Immature natural killer cell (primary cell): ENCODE measurements at regions not wholly inside any gene's neighbourhood (a gene's known extent, or its start where the extent isn't known, plus 50 kb on each side); places are given as distances from the start of the nearest gene placed in this dataset.
A peak's percentile ranks its signal among the peaks of the same experiment; 100 is the strongest.

ENCODE experiments used
- DNase-seq, 3 donors: peaks; one replicate each; pipeline ENCODE4 v3.0.0; 2022; ENCODE audit warnings: mixed read lengths in 1 of 3
- H3K27ac Mint-ChIP-seq, 6 donors: one replicate each; pipeline ENCODE4 v1.8.0; 2020; ENCODE audit warnings: mixed read lengths in 6 of 6, mild to moderate bottlenecking in 5 of 6, inconsistent platforms in 4 of 6, moderate library complexity in 3 of 6
- H3K27me3 Mint-ChIP-seq, 3 donors: one replicate each; pipeline ENCODE4 v1.8.0; 2020 to 2021; ENCODE audit warnings: low read depth in 3 of 3, mild to moderate bottlenecking in 3 of 3, mixed read lengths in 3 of 3, moderate library complexity in 3 of 3, inconsistent platforms in 1 of 3
- H3K36me3 Mint-ChIP-seq, 3 donors: one replicate each; pipeline ENCODE4 v1.8.0; 2020; ENCODE audit warnings: mixed read lengths in 3 of 3, inconsistent platforms in 2 of 3, mild to moderate bottlenecking in 2 of 3
- H3K4me1 Mint-ChIP-seq, 2 donors: one replicate each; pipeline ENCODE4 v1.8.0; 2020; ENCODE audit warnings: inconsistent platforms in 2 of 2, mild to moderate bottlenecking in 2 of 2, mixed read lengths in 2 of 2, moderate library complexity in 1 of 2
- H3K4me3 Mint-ChIP-seq, 5 donors: one replicate each; pipeline ENCODE4 v1.8.0; 2020; ENCODE audit warnings: mild to moderate bottlenecking in 5 of 5, mixed read lengths in 5 of 5, inconsistent platforms in 3 of 5, moderate library complexity in 3 of 5
- H3K9me3 Mint-ChIP-seq, 6 donors: one replicate each; pipeline ENCODE4 v1.8.0; 2020; ENCODE audit warnings: mild to moderate bottlenecking in 6 of 6, mixed read lengths in 6 of 6, inconsistent platforms in 4 of 6, moderate library complexity in 3 of 6

- no peaks in the 10 kb centered on the region for H3K36me3 Mint-ChIP-seq
- DNase-seq, result no peak
- H3K9me3 Mint-ChIP-seq, result peaks cover 0 to 6% (median 0%) of the 10 kb centered on the region in 6 donors
- no peak overlapping the region for H3K4me3 Mint-ChIP-seq
- H3K27ac Mint-ChIP-seq, result no peak overlapping the region
- H3K4me1 Mint-ChIP-seq, result no peaks in the 10 kb centered on the region
- no peaks in the 10 kb centered on the region for H3K27me3 Mint-ChIP-seq
Measured at GRCh38 chr12:85550924-85551323, 270.9 kb downstream of the ALX1 start.

GRCh38 chr12:85552461-85552860 lies 272.4 kb downstream of the ALX1 start:
- no peak overlapping the region for H3K27ac Mint-ChIP-seq
- H3K4me3 Mint-ChIP-seq, result no peak overlapping the region
- H3K4me1 Mint-ChIP-seq, result no peaks in the 10 kb centered on the region
- peaks cover 0 to under 1% (median 0%) of the 10 kb centered on the region in 6 donors for H3K9me3 Mint-ChIP-seq
- no peaks in the 10 kb centered on the region for H3K36me3 Mint-ChIP-seq
- no peak for DNase-seq
- H3K27me3 Mint-ChIP-seq, result no peaks in the 10 kb centered on the region

- H3K36me3 Mint-ChIP-seq, result no peaks in the 10 kb centered on the region
- H3K27me3 Mint-ChIP-seq, result no peaks in the 10 kb centered on the region
- H3K4me1 Mint-ChIP-seq, result no peaks in the 10 kb centered on the region
- H3K27ac Mint-ChIP-seq, result no peak overlapping the region
- no peak overlapping the region for H3K4me3 Mint-ChIP-seq
- H3K9me3 Mint-ChIP-seq, result peaks cover 0 to 6% (median 3%) of the 10 kb centered on the region in 6 donors
- DNase-seq, result no peak
Measured at GRCh38 chr12:85557850-85558249, 277.8 kb downstream of the ALX1 start.

- no peaks in the 10 kb centered on the region for H3K27me3 Mint-ChIP-seq
- no peaks in the 10 kb centered on the region for H3K4me1 Mint-ChIP-seq
- H3K9me3 Mint-ChIP-seq, result peaks cover 0 to 6% (median 3%) of the 10 kb centered on the region in 6 donors
- H3K36me3 Mint-ChIP-seq, result no peaks in the 10 kb centered on the region
- H3K4me3 Mint-ChIP-seq, result no peak overlapping the region
- no peak overlapping the region for H3K27ac Mint-ChIP-seq
- DNase-seq, result no peak
Measured at GRCh38 chr12:85558684-85559083, 277.5 kb downstream of the RASSF9 start.

- Mint-ChIP-seq H3K4me3 (no peak overlapping the region), H3K27ac (no peak overlapping the region), H3K4me1 (no peaks in the 10 kb centered on the region), H3K27me3 (no peaks in the 10 kb centered on the region), H3K9me3 (peaks cover 0 to 6% (median 3%) of the 10 kb centered on the region in 6 donors), H3K36me3 (no peaks in the 10 kb centered on the region)
- no peak for DNase-seq
Measured at GRCh38 chr12:85559127-85559526, 277.1 kb downstream of the RASSF9 start.

GRCh38 chr12:85559536-85559935 lies 276.7 kb downstream of the RASSF9 start:
- Mint-ChIP-seq H3K27ac (no peak overlapping the region), H3K36me3 (no peaks in the 10 kb centered on the region), H3K27me3 (no peaks in the 10 kb centered on the region), H3K4me3 (no peak overlapping the region), H3K9me3 (peaks cover 0 to 6% (median 3%) of the 10 kb centered on the region in 6 donors), H3K4me1 (no peaks in the 10 kb centered on the region)
- no peak for DNase-seq

- Mint-ChIP-seq H3K27ac (no peak overlapping the region), H3K9me3 (peaks cover 0 to 8% (median 3%) of the 10 kb centered on the region in 6 donors), H3K4me3 (no peak overlapping the region), H3K27me3 (no peaks in the 10 kb centered on the region), H3K4me1 (no peaks in the 10 kb centered on the region), H3K36me3 (no peaks in the 10 kb centered on the region)
- DNase-seq, result no peak
Measured at GRCh38 chr12:85562765-85563164, 273.4 kb downstream of the RASSF9 start.

GRCh38 chr12:85564786-85565185 lies 271.4 kb downstream of the RASSF9 start:
- H3K4me3 Mint-ChIP-seq, result no peak overlapping the region
- no peak for DNase-seq
- H3K9me3 Mint-ChIP-seq, result peaks cover 0 to 7% (median 3%) of the 10 kb centered on the region in 6 donors
- no peaks in the 10 kb centered on the region for H3K4me1 Mint-ChIP-seq
- H3K27ac Mint-ChIP-seq, result no peak overlapping the region
- H3K27me3 Mint-ChIP-seq, result no peaks in the 10 kb centered on the region
- no peaks in the 10 kb centered on the region for H3K36me3 Mint-ChIP-seq

GRCh38 chr12:85568395-85569103 lies 267.7 kb downstream of the RASSF9 start:
- H3K9me3 Mint-ChIP-seq, result peaks cover 0 to 3% (median 0%) of the 10 kb centered on the region in 6 donors
- H3K4me1 Mint-ChIP-seq, result no peaks in the 10 kb centered on the region
- no peak overlapping the region for H3K4me3 Mint-ChIP-seq
- H3K36me3 Mint-ChIP-seq, result no peaks in the 10 kb centered on the region
- no peak for DNase-seq
- H3K27me3 Mint-ChIP-seq, result no peaks in the 10 kb centered on the region
- no peak overlapping the region for H3K27ac Mint-ChIP-seq

GRCh38 chr12:85569261-85569660 lies 266.9 kb downstream of the RASSF9 start:
- peaks cover 0 to 3% (median 0%) of the 10 kb centered on the region in 6 donors for H3K9me3 Mint-ChIP-seq
- H3K27me3 Mint-ChIP-seq, result no peaks in the 10 kb centered on the region
- no peak overlapping the region for H3K4me3 Mint-ChIP-seq
- DNase-seq, result no peak
- no peaks in the 10 kb centered on the region for H3K36me3 Mint-ChIP-seq
- no peaks in the 10 kb centered on the region for H3K4me1 Mint-ChIP-seq
- H3K27ac Mint-ChIP-seq, result no peak overlapping the region

GRCh38 chr12:85572956-85573355 lies 263.3 kb downstream of the RASSF9 start:
- H3K27ac Mint-ChIP-seq, result no peak overlapping the region
- no peaks in the 10 kb centered on the region for H3K4me1 Mint-ChIP-seq
- no peaks in the 10 kb centered on the region for H3K9me3 Mint-ChIP-seq
- no peaks in the 10 kb centered on the region for H3K36me3 Mint-ChIP-seq
- no peak overlapping the region for H3K4me3 Mint-ChIP-seq
- no peak for DNase-seq
- no peaks in the 10 kb centered on the region for H3K27me3 Mint-ChIP-seq

- H3K9me3 Mint-ChIP-seq, result no peaks in the 10 kb centered on the region
- DNase-seq, result no peak
- H3K27me3 Mint-ChIP-seq, result no peaks in the 10 kb centered on the region
- H3K4me1 Mint-ChIP-seq, result no peaks in the 10 kb centered on the region
- no peaks in the 10 kb centered on the region for H3K36me3 Mint-ChIP-seq
- no peak overlapping the region for H3K4me3 Mint-ChIP-seq
- no peak overlapping the region for H3K27ac Mint-ChIP-seq
Measured at GRCh38 chr12:85573635-85574214, 262.5 kb downstream of the RASSF9 start.

GRCh38 chr12:85574291-85574690 lies 261.9 kb downstream of the RASSF9 start:
- Mint-ChIP-seq H3K4me3 (no peak overlapping the region), H3K36me3 (no peaks in the 10 kb centered on the region)

GRCh38 chr12:85575120-85576096 lies 260.8 kb downstream of the RASSF9 start:
- Mint-ChIP-seq H3K27ac (no peak overlapping the region), H3K4me1 (no peaks in the 10 kb centered on the region), H3K27me3 (peaks cover 0 to 2% (median 0%) of the 10 kb centered on the region in 3 donors), H3K9me3 (peaks cover 0 to 3% (median 0%) of the 10 kb centered on the region in 6 donors), H3K4me3 (no peak overlapping the region), H3K36me3 (no peaks in the 10 kb centered on the region)
- DNase-seq, result peak in 1 of 3 donors; percentile 2

More at GRCh38 chr12:85574291-85574690, 261.9 kb downstream of the RASSF9 start:
- no peaks in the 10 kb centered on the region for H3K27me3 Mint-ChIP-seq
- H3K27ac Mint-ChIP-seq, result no peak overlapping the region
- DNase-seq, result no peak
- peaks cover 0 to 2% (median 0%) of the 10 kb centered on the region in 6 donors for H3K9me3 Mint-ChIP-seq
- H3K4me1 Mint-ChIP-seq, result no peaks in the 10 kb centered on the region
